IMR-90 (cell line): ENCODE measurements at regions not wholly inside any gene's neighbourhood (a gene's known extent, or its start where the extent isn't known, plus 50 kb on each side); places are given as distances from the start of the nearest gene placed in this dataset.

Experiments used
- ATAC-seq: fragments of 200-7000 bp; cut with Tn5 transposase; 2 replicates; pipeline ENCODE4 v1.9.1; 2020; ENCODE audit warnings: low read depth, mild to moderate bottlenecking, moderate library complexity
- BruUV-seq: library from RNA; stranded (reverse); fragments of 400-500 nt; replicated peaks from 2 replicates; lab custom pipeline; 2021; lab: Mats Ljungman, UMichigan
- CTCF ChIA-PET: fragments of 300-600 bp; formaldehyde crosslinking; extraction: SDS; loops from one replicate; lab custom pipeline; 2021; ENCODE audit warnings: antibody characterized with exemption; lab: Yijun Ruan, JAX
- POLR2A ChIA-PET: fragments of 300-600 bp; sonication (Branson Sonifier 250); formaldehyde crosslinking; loops from one replicate; lab custom pipeline; 2022; ENCODE audit warnings: antibody characterized with exemption; ENCODE audit not compliant: unreplicated experiment; lab: Charles Lee
- DNase-seq: peaks from one replicate; pipeline ENCODE4 v3.0.0; 2013
- H2AFZ ChIP-seq: replicated peaks from 2 replicates; pipeline ENCODE3; 2013; ENCODE audit warnings: low read length, mild to moderate bottlenecking; ENCODE audit not compliant: poor library complexity
- H2AK5ac ChIP-seq: 2 replicates; pipeline ENCODE4 v1.6.1; 2013; ENCODE audit warnings: low read depth, low read length, inconsistent platforms
- H2AK9ac ChIP-seq: replicated peaks from 2 replicates; pipeline ENCODE3; 2013; ENCODE audit warnings: mild to moderate bottlenecking, low read depth, low read length, moderate library complexity; ENCODE audit not compliant: poor library complexity
- H2BK120ac ChIP-seq: 2 replicates; pipeline ENCODE4 v1.6.1; 2013; ENCODE audit warnings: low read depth, low read length, inconsistent platforms
- H2BK15ac ChIP-seq: 3 replicates; pipeline ENCODE4 v1.6.1; 2013; ENCODE audit warnings: low read depth, low read length, inconsistent platforms
- H2BK20ac ChIP-seq: 2 replicates; pipeline ENCODE4 v1.6.1; 2013; ENCODE audit warnings: low read depth, mild to moderate bottlenecking, inconsistent platforms, low read length, moderate library complexity
- H2BK5ac ChIP-seq: 2 replicates; pipeline ENCODE4 v1.6.1; 2013; ENCODE audit warnings: mild to moderate bottlenecking, low read depth, low read length, inconsistent platforms; ENCODE audit not compliant: poor library complexity, severe bottlenecking
- H3K14ac ChIP-seq: replicated peaks from 2 replicates; pipeline ENCODE4 v1.6.1; 2013; ENCODE audit warnings: low read depth, low read length, inconsistent platforms
- H3K18ac ChIP-seq: 2 replicates; pipeline ENCODE4 v1.6.1; 2013; ENCODE audit warnings: low read depth, low read length, control low read depth
- H3K23ac ChIP-seq: 2 replicates; pipeline ENCODE4 v1.6.1; 2013; ENCODE audit warnings: low read depth, low read length, inconsistent platforms
- H3K27ac ChIP-seq: 2 replicates; pipeline ENCODE4 v1.5.1; 2013; ENCODE audit warnings: mild to moderate bottlenecking, control low read depth, low read length; ENCODE audit not compliant: insufficient read depth
- H3K27me3 ChIP-seq: 2 replicates; pipeline ENCODE4 v1.6.1; 2013; ENCODE audit warnings: low read length; ENCODE audit not compliant: control insufficient read depth, insufficient read depth
- H3K36me3 ChIP-seq: 2 replicates; pipeline ENCODE4 v1.6.1; 2013; ENCODE audit warnings: low read length, mixed read lengths; ENCODE audit not compliant: control insufficient read depth, insufficient read depth
- H3K4ac ChIP-seq: 2 replicates; pipeline ENCODE4 v1.6.1; 2013; ENCODE audit warnings: low read depth, low read length, inconsistent platforms
- H3K4me1 ChIP-seq: 2 replicates; pipeline ENCODE4 v1.6.1; 2013; ENCODE audit warnings: low read length, mixed read lengths; ENCODE audit not compliant: control insufficient read depth, insufficient read depth
- H3K4me2 ChIP-seq: 2 replicates; pipeline ENCODE4 v1.6.1; 2013; ENCODE audit warnings: low read depth, mild to moderate bottlenecking, control low read depth, low read length, moderate library complexity
- H3K4me3 ChIP-seq: 2 replicates; pipeline ENCODE4 v1.5.1; 2013; ENCODE audit warnings: low read depth, mild to moderate bottlenecking, control low read depth, low read length, moderate library complexity; ENCODE audit not compliant: insufficient read depth
- H3K56ac ChIP-seq: 2 replicates; pipeline ENCODE4 v1.6.1; 2013; ENCODE audit warnings: low read length, inconsistent platforms; ENCODE audit not compliant: insufficient read depth; ENCODE audit errors: extremely low read depth
- H3K79me1 ChIP-seq, 2 experiments: 2 replicates each; pipeline ENCODE4 v1.6.1; 2013; ENCODE audit warnings: low read length in 2 of 2, inconsistent platforms in 1 of 2, low read depth in 1 of 2
- H3K9ac ChIP-seq: 2 replicates; pipeline ENCODE4 v1.6.1; 2013; ENCODE audit warnings: low read depth, low read length, control low read depth
- H3K9me1 ChIP-seq: 2 replicates; pipeline ENCODE4 v1.6.1; 2013; ENCODE audit warnings: low read length, inconsistent platforms; ENCODE audit not compliant: insufficient read depth
- H3K9me3 ChIP-seq: 2 replicates; pipeline ENCODE4 v1.6.1; 2013; ENCODE audit warnings: low read length; ENCODE audit not compliant: control insufficient read depth, insufficient read depth
- H4K20me1 ChIP-seq: 2 replicates; pipeline ENCODE4 v1.6.1; 2013; ENCODE audit warnings: low read length, inconsistent platforms; ENCODE audit not compliant: insufficient read depth
- H4K5ac ChIP-seq: 2 replicates; pipeline ENCODE4 v1.6.1; 2013; ENCODE audit warnings: mild to moderate bottlenecking, low read depth, low read length, control low read depth
- H4K8ac ChIP-seq, 2 experiments: 2 replicates each; pipeline ENCODE4 v1.6.1; 2013; ENCODE audit warnings: low read depth in 2 of 2, low read length in 2 of 2, control low read depth in 1 of 2, inconsistent platforms in 1 of 2
- H4K91ac ChIP-seq: 2 replicates; pipeline ENCODE4 v1.6.1; 2013; ENCODE audit warnings: low read depth, low read length, inconsistent platforms; ENCODE audit not compliant: insufficient read depth
- CHD1 ChIP-seq: IDR thresholded peaks from 2 replicates; pipeline ENCODE4 v1.6.1; 2012; ENCODE audit warnings: low read depth, low read length, improper control_type of control experiment
- MAFK ChIP-seq: IDR thresholded peaks from 2 replicates; pipeline ENCODE4 v1.6.1; 2012; ENCODE audit warnings: low read depth, low read length, improper control_type of control experiment
- NFE2L2 ChIP-seq: fragments of 150-350 bp; IDR thresholded peaks from 2 replicates; pipeline ENCODE4 v1.6.1; 2016; ENCODE audit warnings: low read depth, mild to moderate bottlenecking, low read length
- POLR2A ChIP-seq: IDR thresholded peaks from 2 replicates; pipeline ENCODE4 v1.6.1; 2012; ENCODE audit warnings: mild to moderate bottlenecking, low read depth, low read length
- WGBS, 2 experiments: methylation state at CpG; one replicate each; pipeline versions ENCODE4 v1.1.5 to v1.1.7; 2013; ENCODE audit warnings: missing lambda C conversion rate in 2 of 2; ENCODE audit not compliant: insufficient read length in 1 of 2; ENCODE audit errors: extremely low coverage in 2 of 2; 5-methylcytosine and 5-hydroxymethylcytosine counted together
- dilution Hi-C: fragments of 300-500 bp; cut with HindIII; formaldehyde crosslinking; loops from one replicate; pipeline ENCODE4 v1.14.3; 2018; ENCODE audit warnings: low sequenced_read_pairs; ENCODE audit not compliant: unreplicated experiment
- in situ Hi-C: fragments of 300-500 bp; cut with MboI; formaldehyde crosslinking; loops from 3 replicates; pipeline ENCODE4 v1.14.3; 2019; ENCODE audit warnings: low sequenced_read_pairs, inconsistent platforms, mixed read lengths
- intact Hi-C: fragments of 100-400 bp; cut with micrococcal nuclease; formaldehyde crosslinking; loops from 2 replicates; pipeline ENCODE4 v1.10.0; 2022

DNA sequence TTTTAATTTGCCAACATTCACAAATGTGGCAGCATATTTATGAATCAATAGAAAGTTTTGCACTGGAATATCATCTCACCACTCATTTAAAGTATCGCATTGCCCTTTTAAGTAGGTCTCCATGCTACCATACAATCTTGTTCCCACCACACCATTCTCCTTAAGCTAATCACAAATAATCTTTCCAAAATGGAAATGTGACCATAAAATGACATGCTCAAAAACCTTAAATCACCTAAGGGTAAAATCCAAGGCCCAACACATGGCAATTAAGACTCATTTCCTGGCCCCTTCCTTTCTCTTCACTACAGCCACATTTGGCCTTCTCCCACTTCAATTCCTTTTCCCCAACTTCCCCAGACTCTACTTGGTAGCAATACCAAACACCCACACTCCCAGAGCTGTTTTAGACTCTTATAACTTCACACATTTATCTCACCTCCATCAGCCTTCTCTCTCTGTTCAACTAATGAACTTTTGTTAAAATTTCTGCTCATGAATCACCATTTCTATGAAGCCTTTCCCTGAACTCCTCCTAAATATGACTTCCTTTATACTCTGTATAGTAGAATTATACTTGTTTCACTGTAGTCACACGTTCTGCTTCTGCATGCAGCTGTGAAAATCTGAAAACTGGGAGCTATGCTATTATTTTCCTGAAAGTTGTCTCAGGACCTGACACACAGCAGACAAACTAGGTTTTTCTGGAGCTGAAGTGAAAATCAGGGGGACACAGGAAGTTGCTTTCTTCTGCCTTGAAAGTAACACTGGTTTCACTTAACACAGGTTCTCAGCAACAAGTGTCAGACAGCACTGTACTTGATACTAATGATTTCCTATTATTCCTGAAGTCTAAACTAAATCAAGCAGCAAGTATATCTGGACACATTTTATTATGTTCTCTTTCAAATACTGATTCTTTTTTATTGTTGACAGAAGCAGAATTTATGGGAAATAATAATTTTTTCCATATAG is 303.9 kb downstream of the ZEB2 start (continued):
- TF ChIP-seq NFE2L2 (no peak), POLR2A (no peak)

- H3K9me3 ChIP-seq, result no peaks in the 10 kb centered on the region
- no peak overlapping the region for H3K56ac ChIP-seq
- H3K4me1 ChIP-seq, result no peaks in the 10 kb centered on the region
- BruUV-seq, result no TSS peak
- ATAC-seq (no peak), DNase-seq (no peak)
- no peak overlapping the region for H2AK9ac ChIP-seq
- dilution Hi-C loops, result no loop called here
- H3K9ac ChIP-seq, result no peak overlapping the region
- H3K36me3 ChIP-seq, result no peaks in the 10 kb centered on the region
- no peak overlapping the region for H2AFZ ChIP-seq
- intact Hi-C loops, result no loop called here
- H2AK5ac ChIP-seq, result no peak overlapping the region
- no peak overlapping the region for H2BK15ac ChIP-seq
- H3K14ac ChIP-seq, result no peak overlapping the region
- H3K4me3 ChIP-seq, result no peak overlapping the region
- H4K5ac ChIP-seq, result no peak overlapping the region
- H3K23ac ChIP-seq, result no peak overlapping the region
- H3K18ac ChIP-seq, result no peak overlapping the region
- H3K4me2 ChIP-seq, result no peak overlapping the region
- H4K91ac ChIP-seq, result no peak overlapping the region
- H3K4ac ChIP-seq, result no peak overlapping the region
- in situ Hi-C loops, result no loop called here
- no peak overlapping the region for H2BK5ac ChIP-seq
- no peak overlapping the region for H4K8ac ChIP-seq
- H3K27ac ChIP-seq, result no peak overlapping the region
- CTCF ChIA-PET, result no interaction called here
- 0 out of 2 replicates have a peak, but pooled peaks cover 2% of the 10 kb centered on the region for H3K9me1 ChIP-seq
- POLR2A ChIA-PET, result no interaction called here
- H4K20me1 ChIP-seq, result no peaks in the 10 kb centered on the region
- peak; percentile 89 for TF ChIP-seq MAFK
- TF ChIP-seq CHD1, result no peak
- H2BK20ac ChIP-seq, result no peak overlapping the region
- H3K27me3 ChIP-seq, result no peaks in the 10 kb centered on the region
- H3K79me1 ChIP-seq, result no peaks in the 10 kb centered on the region
- no CpG with 5 or more reads among the region's 1 CpG for WGBS, 2 experiments
- no peak overlapping the region for H2BK120ac ChIP-seq
Observed at GRCh38 chr2:144215207-144215606, 304.7 kb downstream of the ZEB2 start.
